D721Med (cell line): ENCODE measurements at regions not wholly inside any gene's neighbourhood (a gene's known extent, or its start where the extent isn't known, plus 50 kb on each side); places are given as distances from the start of the nearest gene placed in this dataset.

Source experiments
- DNase-seq: peaks from one replicate; pipeline ENCODE4 v3.0.0; 2011; ENCODE audit warnings: low spot score; ENCODE audit not compliant: insufficient read length
- FAIRE-seq: peaks from 2 replicates; lab custom pipeline; 2011; peaks lifted over from hg19 to GRCh38; lab: Jason Lieb, UNC
- CTCF ChIP-seq: IDR thresholded peaks from 2 replicates; pipeline ENCODE4 v1.5.1; 2012; ENCODE audit warnings: mild to moderate bottlenecking, control low read depth; ENCODE audit not compliant: insufficient read depth; ENCODE audit errors: missing control alignments

- TF ChIP-seq CTCF, result no peak
- FAIRE-seq (no peak), DNase-seq (no peak)
Observed at GRCh38 chr6:56370127-56370540, 122.8 kb upstream of the COL21A1 start.

GRCh38 chr6:56368491-56368890, 121.1 kb upstream of the COL21A1 start:
- DNase-seq, result no peak
- no peak for FAIRE-seq
- no peak for TF ChIP-seq CTCF

- no peak for DNase-seq
- no peak for TF ChIP-seq CTCF
- no peak for FAIRE-seq
Observed at GRCh38 chr6:56366141-56366852, 118.9 kb upstream of the COL21A1 start.

GRCh38 chr6:56364827-56365339, 117.5 kb upstream of the COL21A1 start:
- FAIRE-seq (no peak), DNase-seq (no peak)
- no peak for TF ChIP-seq CTCF

GRCh38 chr6:56364431-56364826, 117.0 kb upstream of the COL21A1 start:
- DNase-seq (no peak), FAIRE-seq (no peak)
- no peak for TF ChIP-seq CTCF

GRCh38 chr6:56363796-56364430, 116.5 kb upstream of the COL21A1 start:
- FAIRE-seq (no peak), DNase-seq (no peak)
- TF ChIP-seq CTCF, result no peak

- TF ChIP-seq CTCF, result no peak
- FAIRE-seq (no peak), DNase-seq (no peak)
Observed at GRCh38 chr6:56361812-56362211, 114.4 kb upstream of the COL21A1 start.
